GM21447 (cell line): ENCODE measurements at regions not wholly inside any gene's neighbourhood (a gene's known extent, or its start where the extent isn't known, plus 50 kb on each side); places are given as distances from the start of the nearest gene placed in this dataset.
"Not testable (repeated sequence)": the region's sequence is repeated elsewhere in the genome, so short reads cannot be mapped to it uniquely, and the experiment has no call there.

Experiments used
- ATAC-seq: cut with Tn5 transposase; IDR thresholded peaks from one replicate; pipeline ENCODE4 v1.9.1; 2021; ENCODE audit not compliant: unreplicated experiment

- no peak for ATAC-seq
Observed at GRCh38 chr6:43891072-43891870, 121.3 kb downstream of the VEGFA start.

GRCh38 chr6:43890197-43891062 lies 120.4 kb downstream of the VEGFA start:
- no peak for ATAC-seq

GRCh38 chr6:43887906-43888683 lies 118.1 kb downstream of the VEGFA start:
- no peak for ATAC-seq

- ATAC-seq, result no peak
Observed at GRCh38 chr6:43887340-43887858, 117.4 kb downstream of the VEGFA start.

- no peak for ATAC-seq
Observed at GRCh38 chr6:43886717-43887339, 116.8 kb downstream of the VEGFA start.

GRCh38 chr6:43886067-43886461 lies 116.1 kb downstream of the VEGFA start:
- no peak for ATAC-seq

GRCh38 chr6:43885399-43886066 lies 115.5 kb downstream of the VEGFA start:
- ATAC-seq, result no peak

- no peak for ATAC-seq
Observed at GRCh38 chr6:43884652-43885022, 114.6 kb downstream of the VEGFA start.

- ATAC-seq, result no peak
Observed at GRCh38 chr6:43883847-43884651, 114.0 kb downstream of the VEGFA start.

- ATAC-seq, result not testable (repeated sequence)
Observed at GRCh38 chr6:43882690-43883448, 112.9 kb downstream of the VEGFA start.

- ATAC-seq, result no peak
Observed at GRCh38 chr6:43880236-43881137, 110.5 kb downstream of the VEGFA start.

- no peak for ATAC-seq
Observed at GRCh38 chr6:43879722-43880121, 109.7 kb downstream of the VEGFA start.

GRCh38 chr6:43878823-43879495 lies 108.9 kb downstream of the VEGFA start:
- ATAC-seq, result no peak

- no peak for ATAC-seq
Observed at GRCh38 chr6:43878127-43878634, 108.2 kb downstream of the VEGFA start.

GRCh38 chr6:43877463-43878126 lies 107.6 kb downstream of the VEGFA start:
- ATAC-seq, result no peak

GRCh38 chr6:43877036-43877435 lies 107.0 kb downstream of the VEGFA start:
- ATAC-seq, result no peak
